NCI-H524 (cell line): ENCODE measurements at regions not wholly inside any gene's neighbourhood (a gene's known extent, or its start where the extent isn't known, plus 50 kb on each side); places are given as distances from the start of the nearest gene placed in this dataset.
A peak's percentile ranks its signal among the peaks of the same experiment; 100 is the strongest.

Experiments used
- DNase-seq, 2 experiments: peaks; one replicate each; lab custom pipeline; 2025; lab: John Stamatoyannopoulos, UW

- peak; percentile 35 to 41 for DNase-seq
Measured at GRCh38 chrX:68894513-68895340, 65.9 kb downstream of the EFNB1 start.

DNA sequence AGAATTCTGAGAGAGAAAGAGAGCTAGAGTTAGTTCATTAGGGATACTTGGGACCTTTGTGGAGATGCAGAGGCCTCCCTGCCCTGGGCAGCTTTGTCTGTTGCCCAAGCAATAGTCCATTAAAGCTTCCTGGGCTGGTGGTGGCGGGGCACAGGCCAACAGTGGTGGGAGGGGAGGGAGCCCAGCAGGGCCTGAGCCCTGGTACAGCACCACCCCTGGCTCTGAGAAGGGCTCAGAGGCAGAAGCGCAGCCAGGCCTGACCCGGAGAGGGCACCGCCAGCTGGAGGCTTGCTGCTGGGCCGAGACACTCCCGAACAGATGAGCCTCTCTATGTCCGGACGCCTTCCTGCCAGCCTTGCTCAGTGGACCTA lies 65.3 kb downstream of the EFNB1 start:
- no peak for DNase-seq

DNA sequence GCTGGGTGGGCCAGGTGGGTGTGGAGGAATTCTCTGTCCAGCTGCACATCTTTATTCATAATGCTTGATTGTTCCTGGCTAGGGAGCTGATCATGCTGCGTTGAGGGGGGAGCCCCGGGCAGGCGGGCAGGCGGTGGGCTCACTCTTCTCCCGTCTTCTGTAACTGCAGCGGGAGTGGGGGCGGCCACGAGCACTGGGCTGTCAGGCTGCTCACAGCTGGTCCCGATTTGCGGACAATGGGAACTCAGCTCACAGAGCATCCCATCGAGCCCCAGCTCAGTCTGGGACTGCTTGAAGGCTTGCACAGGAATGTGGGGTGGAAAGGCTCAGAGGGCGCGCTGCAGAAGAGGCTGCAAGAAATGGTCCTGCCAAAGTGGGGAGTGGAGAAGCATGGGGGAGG lies 63.8 kb downstream of the EFNB1 start:
- no peak for DNase-seq

DNA sequence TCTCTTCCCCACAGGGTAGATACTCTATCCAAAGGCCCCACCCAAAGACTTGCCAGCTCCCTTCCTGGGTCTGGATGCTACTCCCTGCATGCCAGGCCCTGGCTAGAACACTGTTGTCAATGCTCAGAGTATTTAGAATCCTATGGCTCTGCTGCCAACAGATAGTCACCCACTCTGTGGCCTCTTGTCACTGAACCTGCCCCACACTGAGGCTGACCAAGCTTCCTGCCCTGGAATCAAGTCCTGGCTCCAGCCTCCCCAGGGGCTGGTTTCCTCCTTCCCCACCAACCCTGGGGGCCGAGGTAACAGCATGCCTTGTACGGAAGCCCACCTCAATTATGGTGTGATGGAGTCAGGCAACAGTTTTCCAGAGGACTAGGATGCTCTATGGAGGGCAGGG lies 63.3 kb downstream of the EFNB1 start:
- no peak for DNase-seq
